ENCODE measurements at regions not wholly inside any gene's neighbourhood (a gene's known extent, or its start where the extent isn't known, plus 50 kb on each side); places are given as distances from the start of the nearest gene placed in this dataset.

GRCh38 chr5:33275391-33275790, 165.4 kb upstream of the TARS1 start:
- no peak for FAIRE-seq
- Histone ChIP-seq H3K27ac (ENCODE audit: extremely low read length, insufficient read depth, low read length) (no peak overlapping the region), H3K4me3 (replicated peaks in 1 of 3; ENCODE audit: insufficient read depth in 1 of 3, low read depth in 2 of 3, low read length in 3 of 3) (no peak overlapping the region), H3K9ac (ENCODE audit: insufficient read depth, low read depth, low read length) (no peak overlapping the region), H3K36me3 (replicated peaks in 1 of 2; ENCODE audit: control insufficient read depth in 1 of 2, insufficient read depth in 2 of 2, low read length in 2 of 2) (no peaks in the 10 kb centered on the region), H3K27me3 (ENCODE audit: control insufficient read depth in 1 of 2, insufficient read depth in 2 of 2, low read length in 2 of 2) (no peaks in the 10 kb centered on the region), H4K20me1 (ENCODE audit: insufficient read depth, low read length) (no peaks in the 10 kb centered on the region), H3K79me2 (ENCODE audit: insufficient read depth, low read length) (no peaks in the 10 kb centered on the region), H2AFZ (ENCODE audit: low read length) (no peak overlapping the region), H3K4me2 (ENCODE audit: low read depth, low read length) (no peak overlapping the region), H3K4me1 (ENCODE audit: insufficient read depth, low read length) (no peaks in the 10 kb centered on the region), H3K9me3 (ENCODE audit: low read length) (no peaks in the 10 kb centered on the region)
- in situ Hi-C loops (cut with HindIII; ENCODE audit: extremely low pct_ligation_motif_present, low pct_unique_long_range_greater_than_20kb) = no loop called here
- intact Hi-C loops (cut with micrococcal nuclease; ENCODE audit: unreplicated experiment) = no loop called here
- 1% methylated on average over 3 of the region's 3 CpGs for WGBS (ENCODE audit: low lambda C conversion rate)
- CTCF ChIA-PET (ENCODE audit: low intra/inter-chr PET ratio, low total read pairs) = no interaction called here
- POLR2A ChIA-PET = no interaction called here
- no peak for ATAC-seq
- no peak for DNase-seq (ENCODE audit: low spot score)
- no peak for TF ChIP-seq NR2F1 (CRISPR knock-in tag; IDR thresholded peaks at IDR 0.05)
- TF ChIP-seq HOXD1 (CRISPR knock-in tag; IDR thresholded peaks at IDR 0.05) = no peak
- no peak for TF ChIP-seq ZNF101 (CRISPR knock-in tag; IDR thresholded peaks at IDR 0.05; ENCODE audit: borderline replicate concordance, low read depth)
- TF ChIP-seq ZNF331 (CRISPR knock-in tag; IDR thresholded peaks at IDR 0.05) = no peak
- no peak for TF ChIP-seq IKZF1 (IDR thresholded peaks at IDR 0.05)
- TF ChIP-seq RARG (CRISPR knock-in tag; IDR thresholded peaks at IDR 0.05; ENCODE audit: low read depth) = no peak
- TF ChIP-seq, protein P1, sequence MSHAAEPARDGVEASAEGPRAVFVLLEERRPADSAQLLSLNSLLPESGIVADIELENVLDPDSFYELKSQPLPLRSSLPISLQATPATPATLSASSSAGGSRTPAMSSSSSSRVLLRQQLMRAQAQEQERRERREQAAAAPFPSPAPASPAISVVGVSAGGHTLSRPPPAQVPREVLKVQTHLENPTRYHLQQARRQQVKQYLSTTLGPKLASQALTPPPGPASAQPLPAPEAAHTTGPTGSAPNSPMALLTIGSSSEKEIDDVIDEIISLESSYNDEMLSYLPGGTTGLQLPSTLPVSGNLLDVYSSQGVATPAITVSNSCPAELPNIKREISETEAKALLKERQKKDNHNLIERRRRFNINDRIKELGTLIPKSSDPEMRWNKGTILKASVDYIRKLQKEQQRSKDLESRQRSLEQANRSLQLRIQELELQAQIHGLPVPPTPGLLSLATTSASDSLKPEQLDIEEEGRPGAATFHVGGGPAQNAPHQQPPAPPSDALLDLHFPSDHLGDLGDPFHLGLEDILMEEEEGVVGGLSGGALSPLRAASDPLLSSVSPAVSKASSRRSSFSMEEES (CRISPR knock-in tag; IDR thresholded peaks at IDR 0.05) = no peak
- no TSS peak for BruUV-seq (replicated peaks)

DNA sequence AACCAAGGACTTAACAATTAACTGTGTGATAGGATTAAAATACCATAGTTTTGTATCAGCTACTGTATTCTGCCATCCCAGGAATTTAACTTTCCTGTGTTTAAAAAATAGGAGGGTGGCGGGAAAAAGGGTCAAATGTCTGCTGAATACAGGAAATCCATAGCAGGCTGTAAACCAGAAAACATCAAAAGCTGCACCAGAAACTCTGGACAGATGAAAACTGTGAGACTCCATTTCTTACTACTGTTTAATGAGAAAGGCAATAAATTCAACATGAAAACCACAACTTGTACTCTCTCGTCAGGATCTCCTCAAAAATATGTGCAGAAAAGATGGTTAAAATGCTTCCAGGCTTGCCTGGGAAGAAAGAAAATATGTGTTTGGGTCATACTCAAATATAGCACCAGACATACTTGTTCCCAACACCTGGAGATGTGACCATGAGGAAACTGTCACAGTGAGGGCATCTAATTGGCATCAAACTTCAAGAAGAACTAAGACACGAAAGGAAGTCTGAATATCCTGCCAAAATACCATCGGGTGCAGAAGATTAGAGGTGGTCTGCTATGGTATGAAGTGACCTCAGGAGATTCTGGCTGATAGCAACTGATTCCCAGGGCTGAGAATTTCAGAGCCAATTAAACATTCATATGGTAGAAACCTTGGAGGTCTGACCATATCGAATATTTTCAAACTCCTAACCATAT, 164.7 kb upstream of the TARS1 start:
- H3K27ac ChIP-seq (ENCODE audit: extremely low read length, insufficient read depth, low read length) = no peak overlapping the region
- no peaks in the 10 kb centered on the region for H3K36me3 ChIP-seq (replicated peaks in 1 of 2; ENCODE audit: control insufficient read depth in 1 of 2, insufficient read depth in 2 of 2, low read length in 2 of 2)
- H4K20me1 ChIP-seq (ENCODE audit: insufficient read depth, low read length) = no peaks in the 10 kb centered on the region
- H3K9ac ChIP-seq (ENCODE audit: insufficient read depth, low read depth, low read length) = no peak overlapping the region
- in situ Hi-C loops (cut with HindIII; ENCODE audit: extremely low pct_ligation_motif_present, low pct_unique_long_range_greater_than_20kb) (no loop called here), intact Hi-C loops (cut with micrococcal nuclease; ENCODE audit: unreplicated experiment) (no loop called here)
- FAIRE-seq (no peak), DNase-seq (ENCODE audit: low spot score) (no peak), ATAC-seq (no peak)
- H3K27me3 ChIP-seq (ENCODE audit: control insufficient read depth in 1 of 2, insufficient read depth in 2 of 2, low read length in 2 of 2) = no peaks in the 10 kb centered on the region
- POLR2A ChIA-PET = no interaction called here
- CTCF ChIA-PET (ENCODE audit: low intra/inter-chr PET ratio, low total read pairs) = no interaction called here
- no peak overlapping the region for H3K4me3 ChIP-seq (replicated peaks in 1 of 3; ENCODE audit: insufficient read depth in 1 of 3, low read depth in 2 of 3, low read length in 3 of 3)
- no peak overlapping the region for H3K4me2 ChIP-seq (ENCODE audit: low read depth, low read length)
- H2AFZ ChIP-seq (ENCODE audit: low read length) = no peak overlapping the region
- no peaks in the 10 kb centered on the region for H3K79me2 ChIP-seq (ENCODE audit: insufficient read depth, low read length)
- 1% methylated on average over 5 of the region's 5 CpGs for WGBS (ENCODE audit: low lambda C conversion rate)
- no peaks in the 10 kb centered on the region for H3K4me1 ChIP-seq (ENCODE audit: insufficient read depth, low read length)
- H3K9me3 ChIP-seq (ENCODE audit: low read length) = no peaks in the 10 kb centered on the region
- no TSS peak for BruUV-seq (replicated peaks)
- TF ChIP-seq ZNF800 (CRISPR knock-in tag; IDR thresholded peaks at IDR 0.05) (no peak), ZNF724P (CRISPR knock-in tag; IDR thresholded peaks at IDR 0.05; ENCODE audit: borderline replicate concordance) (no peak), ZBTB8A (CRISPR knock-in tag; IDR thresholded peaks at IDR 0.05; ENCODE audit: borderline replicate concordance, low read depth) (no peak), ZBED4 (CRISPR knock-in tag; IDR thresholded peaks at IDR 0.05; ENCODE audit: borderline replicate concordance) (no peak)
